ENCODE measurements at regions not wholly inside any gene's neighbourhood (a gene's known extent, or its start where the extent isn't known, plus 50 kb on each side); places are given as distances from the start of the nearest gene placed in this dataset.

DNA sequence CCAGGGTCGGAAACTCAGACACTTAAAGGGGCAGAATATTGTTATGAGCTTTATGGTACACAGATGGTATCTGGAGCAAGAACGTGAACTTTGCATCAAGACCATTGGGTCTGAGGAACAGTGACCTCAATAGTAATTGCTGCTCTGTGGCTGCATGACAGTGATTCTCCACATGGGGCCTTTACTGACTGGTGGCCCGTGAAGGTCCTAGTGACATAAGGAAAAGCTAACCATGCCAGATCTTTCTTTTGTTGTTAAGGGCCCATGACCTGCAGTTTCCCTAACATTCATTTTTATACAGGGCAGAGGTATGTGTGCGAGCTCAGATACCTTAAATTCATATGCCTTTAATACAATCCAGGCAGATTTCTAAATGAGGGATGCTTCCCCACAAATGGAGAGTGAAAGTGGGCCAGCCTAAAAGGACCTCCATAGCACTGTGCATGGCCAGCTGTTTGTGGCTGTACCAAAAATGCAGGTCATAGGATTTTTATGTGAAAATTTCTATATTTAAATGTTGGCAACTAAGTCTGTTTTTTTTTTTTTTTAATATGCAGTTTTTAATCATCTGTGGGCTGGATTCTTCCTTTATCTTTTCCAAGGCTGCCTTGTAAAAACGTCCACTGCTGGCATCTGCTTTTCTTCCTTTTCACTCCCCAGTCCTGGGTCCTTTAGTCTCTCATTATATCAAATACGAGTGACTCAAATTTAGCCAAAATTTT, 188.0 kb upstream of the IL12A start:
- no peak for DNase-seq

GRCh38 chr3:159802864-159803263, 185.8 kb upstream of the IL12A start:
- no peak for DNase-seq

GRCh38 chr3:159803459-159803858, 185.2 kb upstream of the IL12A start:
- DNase-seq, result no peak

DNA sequence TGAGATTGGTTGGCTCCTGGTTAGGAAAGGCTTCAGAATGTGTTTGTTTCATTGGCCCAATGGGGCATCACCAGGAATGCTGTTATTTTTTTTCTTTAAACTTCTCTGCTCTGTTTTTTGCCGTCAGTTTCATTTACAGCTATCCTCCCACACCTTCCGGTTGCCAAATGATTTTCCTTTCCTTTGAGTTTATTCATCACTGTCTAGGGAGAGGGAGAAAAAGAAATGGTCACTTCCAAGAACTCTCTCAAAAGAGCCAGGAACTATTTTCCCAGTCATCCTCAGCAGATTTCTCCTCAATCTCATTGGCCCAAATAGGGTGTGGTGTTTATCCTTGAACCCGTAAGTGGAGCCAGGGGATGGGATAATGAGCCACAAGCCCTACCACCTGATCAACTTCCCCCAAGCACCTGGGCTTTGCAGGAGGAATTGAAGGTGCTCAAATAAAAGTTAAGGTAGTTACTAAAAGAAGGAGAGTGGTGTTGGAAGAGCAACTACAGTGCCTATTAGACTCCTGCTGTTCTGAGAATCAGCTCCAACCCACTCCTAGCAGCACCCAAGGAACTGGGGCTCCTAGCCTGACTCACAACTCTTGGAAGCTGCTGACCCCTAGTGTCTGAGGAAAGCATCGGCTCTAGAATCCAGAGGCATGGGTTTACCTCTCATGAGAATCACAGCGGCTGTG, 183.8 kb upstream of the IL12A start:
- peak; percentile 91 for DNase-seq

- no peak for DNase-seq
These were observed 183.2 kb upstream of the IL12A start for GRCh38 chr3:159805411-159805772.

GRCh38 chr3:159806412-159806811, 182.2 kb upstream of the IL12A start:
- peak; percentile 60 for DNase-seq

DNA sequence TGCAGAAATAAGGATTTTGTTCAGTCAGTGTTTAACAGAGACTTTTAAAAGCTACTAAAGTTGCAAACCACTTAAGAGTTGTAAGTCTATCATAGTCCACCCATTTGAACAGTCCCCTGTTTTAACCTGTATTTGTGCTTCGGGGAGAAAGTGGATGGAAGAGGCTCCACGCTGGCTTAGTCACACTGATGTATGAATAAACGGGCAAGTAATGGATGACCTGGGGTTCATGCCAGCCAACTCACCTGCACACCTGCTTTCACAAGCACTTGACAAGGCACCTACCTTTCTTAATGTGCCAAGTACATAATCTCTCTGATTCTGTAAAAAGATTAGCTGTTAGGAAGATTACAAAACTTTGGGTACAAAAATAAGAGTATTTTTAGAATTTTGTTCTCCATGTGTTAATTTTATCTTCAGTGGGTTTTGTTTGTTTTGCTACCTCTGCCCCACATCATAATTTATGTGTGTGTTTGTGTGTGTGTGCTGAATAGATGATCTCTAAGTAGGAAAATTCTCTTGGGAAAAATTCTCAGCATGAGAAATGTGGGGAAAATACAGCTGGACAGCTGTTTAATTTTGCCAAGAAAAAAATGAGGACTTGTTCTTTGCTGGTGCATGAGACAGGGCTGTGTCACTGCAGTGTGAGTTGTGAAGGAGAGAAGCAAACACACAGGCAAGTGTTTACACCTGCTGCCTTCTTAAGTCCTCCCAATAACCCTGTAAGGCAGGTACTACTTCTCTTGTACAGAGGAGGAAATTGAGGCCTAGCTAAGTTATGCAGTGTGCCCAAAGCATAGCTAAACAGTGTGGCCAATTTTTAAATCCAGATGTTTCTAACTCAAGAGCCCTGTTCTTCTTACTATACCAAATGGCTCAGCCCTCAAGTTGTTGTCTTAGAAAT, 181.2 kb upstream of the IL12A start:
- DNase-seq, result no peak

GRCh38 chr3:159813822-159814531, 174.7 kb upstream of the IL12A start:
- no peak for DNase-seq

DNA sequence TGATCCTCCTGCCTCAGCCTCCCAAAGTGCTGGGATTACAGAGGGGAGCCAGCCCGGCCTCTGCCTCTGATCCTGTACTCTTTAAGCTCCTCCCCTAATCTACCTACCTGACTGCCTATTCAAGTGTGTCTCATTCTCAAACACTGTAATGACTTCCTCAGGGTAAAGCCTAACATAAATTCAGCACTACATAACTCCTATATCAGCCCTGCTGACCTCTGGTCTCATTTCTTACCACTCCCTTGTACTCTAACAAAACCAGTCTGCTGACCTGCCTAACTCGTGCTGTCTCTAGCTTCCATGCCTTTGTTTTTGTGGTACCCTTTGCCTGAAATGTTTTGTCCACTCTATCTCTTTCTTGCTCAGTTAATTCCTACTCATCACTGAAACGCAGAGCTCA, 172.1 kb upstream of the IL12A start:
- no peak for DNase-seq

DNA sequence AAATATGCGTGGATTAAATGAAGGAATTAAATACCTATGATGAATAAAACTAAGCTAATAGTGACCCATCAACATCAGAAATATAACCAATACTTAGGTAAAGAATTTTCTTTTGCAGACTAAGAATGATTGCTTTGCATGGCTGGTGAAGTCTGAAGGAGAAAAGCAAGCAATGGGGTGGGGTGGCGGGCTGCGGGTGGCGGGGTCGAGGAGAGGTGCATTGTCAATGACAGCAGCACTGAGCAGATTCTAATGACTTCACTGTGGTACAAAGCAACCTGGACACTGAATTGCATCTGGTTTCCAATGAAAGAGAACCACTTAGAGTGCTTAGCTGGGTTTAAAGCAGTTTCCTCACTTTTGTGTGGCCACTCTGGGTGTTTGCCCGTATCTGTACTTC, 171.5 kb upstream of the IL12A start:
- no peak for DNase-seq

DNA sequence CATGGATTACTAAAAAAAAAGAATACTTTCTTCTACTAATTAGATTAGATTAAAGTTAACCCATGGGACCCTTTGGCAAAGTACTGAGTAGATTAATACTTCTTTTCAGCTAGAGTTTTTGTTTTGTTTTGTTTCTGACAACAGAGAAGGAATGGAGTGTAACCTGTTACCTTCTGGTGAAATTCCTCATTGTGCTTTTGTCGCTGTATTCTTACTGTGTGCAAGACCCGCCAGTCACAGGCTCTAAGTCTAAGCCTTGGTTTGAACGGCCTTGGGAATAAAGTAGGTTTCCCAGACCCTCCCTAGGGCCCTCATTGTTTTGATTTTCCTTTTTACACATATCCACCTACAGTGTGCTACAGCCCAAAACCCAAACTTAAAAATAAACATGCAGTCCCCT, 171.1 kb upstream of the IL12A start:
- no peak for DNase-seq

DNA sequence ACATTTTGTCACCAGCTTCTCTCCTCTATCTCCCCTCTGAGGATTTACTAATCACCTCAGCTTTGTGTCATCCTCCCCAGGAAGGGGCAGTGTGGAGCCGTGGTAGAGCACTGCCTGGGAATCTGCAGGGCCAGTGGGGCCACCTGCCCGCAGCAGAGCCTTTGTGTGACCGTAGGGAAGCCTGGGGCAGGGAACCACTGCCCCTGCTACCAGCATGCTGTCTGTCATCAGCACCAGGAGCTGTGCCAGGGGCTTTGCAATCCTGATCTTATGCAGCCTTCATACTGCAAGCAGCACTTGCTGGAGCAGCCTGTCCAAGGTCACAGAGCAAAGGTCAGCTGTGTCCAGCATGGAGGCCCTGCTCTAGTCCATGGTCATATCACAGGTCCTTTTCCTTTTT, 170.2 kb upstream of the IL12A start:
- no peak for DNase-seq

- no peak for DNase-seq
These were observed 169.6 kb upstream of the IL12A start for GRCh38 chr3:159818997-159819500.

DNA sequence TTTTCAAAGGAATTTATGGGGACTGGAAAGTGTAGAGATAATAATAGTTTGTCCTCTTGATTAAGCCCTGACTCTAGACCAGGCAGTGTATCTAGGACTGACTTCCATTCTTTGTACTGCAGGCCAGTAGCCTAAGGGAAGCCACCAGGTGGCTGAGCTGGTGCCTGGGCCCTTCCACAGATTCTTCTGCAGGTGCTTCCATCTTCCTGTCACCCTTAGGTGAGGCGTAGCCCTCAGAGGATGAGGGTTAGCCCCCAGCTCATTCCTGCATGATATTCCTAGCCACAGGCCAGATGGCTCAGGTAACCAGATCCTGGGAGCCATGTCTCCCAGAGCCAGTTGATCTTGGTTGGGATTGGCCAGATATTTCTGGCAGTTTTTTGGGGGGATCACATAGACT, 169.0 kb upstream of the IL12A start:
- DNase-seq, result no peak

GRCh38 chr3:159821110-159821509, 167.5 kb upstream of the IL12A start:
- no peak for DNase-seq

DNA sequence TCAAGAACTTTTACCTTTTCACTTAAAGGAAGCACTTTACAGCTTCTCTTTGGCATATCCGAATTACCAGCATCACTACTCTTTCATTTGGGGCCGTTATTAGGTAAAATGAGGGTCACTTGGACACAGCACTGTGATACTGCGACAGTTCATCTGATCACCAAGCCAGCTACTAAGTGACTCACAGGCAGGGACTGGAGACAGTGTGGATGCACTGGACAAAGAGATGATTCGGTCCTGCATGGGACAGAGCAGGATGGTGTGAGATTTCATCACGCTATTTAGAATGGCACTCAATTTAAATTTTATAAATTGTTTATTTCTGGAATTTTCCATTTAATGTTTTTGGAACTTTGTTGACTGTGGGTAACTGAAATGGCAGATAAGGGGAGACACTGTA, 166.9 kb upstream of the IL12A start:
- no peak for DNase-seq

GRCh38 chr3:159823780-159824179, 164.9 kb upstream of the IL12A start:
- DNase-seq, result no peak

- DNase-seq, result peak; percentile 91
These were observed 164.3 kb upstream of the IL12A start for GRCh38 chr3:159824333-159824732.

DNA sequence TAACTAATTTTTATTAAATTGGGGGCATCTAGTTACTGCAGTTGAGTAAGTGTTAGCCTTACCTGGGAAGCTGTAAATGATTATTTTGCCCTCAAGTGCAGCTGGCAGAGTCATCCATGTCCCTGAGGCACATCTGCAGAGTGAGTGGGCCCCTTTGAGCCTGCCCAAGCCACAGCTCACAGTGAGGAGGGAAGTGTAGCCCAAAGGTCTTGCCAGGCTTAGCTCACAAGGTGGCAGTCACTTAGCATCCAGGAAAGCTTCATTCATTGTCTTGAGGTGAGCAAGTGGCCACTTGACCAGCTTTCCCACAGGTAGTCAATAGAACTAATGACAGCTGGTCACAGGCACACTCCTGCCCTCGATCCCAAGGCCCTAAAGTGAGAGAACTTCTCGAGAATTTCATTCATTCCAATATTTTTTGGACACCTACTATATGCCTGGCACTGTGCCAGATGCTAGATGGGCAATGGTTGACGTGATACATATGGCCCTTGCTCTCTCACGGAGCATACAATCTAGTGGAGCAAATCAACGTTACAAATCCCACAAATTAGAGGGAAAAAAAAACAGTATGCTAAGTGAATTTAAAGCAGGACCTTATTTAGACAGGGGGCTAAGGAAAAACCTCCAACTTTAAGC, 163.3 kb upstream of the IL12A start:
- DNase-seq, result no peak

DNA sequence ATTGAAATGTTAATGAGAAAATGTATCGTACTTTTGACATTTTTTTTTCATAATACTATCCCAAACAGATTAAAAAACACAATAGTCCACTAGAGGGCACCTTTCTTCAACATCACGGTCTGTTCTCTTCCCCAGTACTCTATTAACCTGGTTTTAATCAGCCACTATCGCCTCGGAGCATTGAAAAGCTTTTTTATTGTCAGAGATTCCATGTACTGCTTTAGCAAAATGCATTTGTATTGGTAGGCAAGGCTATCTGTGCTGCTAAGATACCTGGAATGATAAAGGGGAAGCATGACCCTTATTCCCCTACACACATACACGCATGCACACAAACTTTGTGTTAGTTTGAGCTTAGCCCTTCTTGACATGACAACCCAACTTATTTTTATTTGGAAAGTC, 160.1 kb upstream of the IL12A start:
- DNase-seq, result peak; percentile 78

- no peak for DNase-seq
These were observed 159.6 kb upstream of the IL12A start for GRCh38 chr3:159829056-159829455.

- DNase-seq, result peak; percentile 86
These were observed 159.0 kb upstream of the IL12A start for GRCh38 chr3:159829539-159830227.
